ENCODE measurements at regions not wholly inside any gene's neighbourhood (a gene's known extent, or its start where the extent isn't known, plus 50 kb on each side); places are given as distances from the start of the nearest gene placed in this dataset.

DNA sequence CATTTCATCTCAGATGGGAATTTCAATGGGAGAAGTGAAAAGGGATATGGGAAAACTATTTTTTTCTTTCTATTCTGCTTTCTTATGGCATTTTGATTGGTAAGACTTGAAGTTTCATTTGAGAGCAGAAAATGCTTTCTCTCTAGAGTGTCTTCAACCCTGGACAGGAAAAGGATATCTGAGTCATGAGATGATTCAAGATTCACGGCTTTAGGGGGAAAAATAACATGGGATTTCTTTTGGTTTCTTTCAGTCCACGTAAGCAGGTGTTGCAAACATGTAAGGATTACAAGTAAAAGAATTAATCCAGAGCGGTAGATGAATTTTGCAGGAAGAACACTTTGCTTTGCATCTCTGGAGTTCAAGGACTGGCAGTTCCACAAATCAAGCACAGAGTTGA lies 1001.0 kb upstream of the TENM4 start:
- no peaks in the 10 kb centered on the region for H3K27me3 ChIP-seq (ENCODE audit: insufficient read depth, low read length)
- H3K4me2 ChIP-seq (ENCODE audit: low read length): no peak overlapping the region
- H3K4me1 ChIP-seq (ENCODE audit: insufficient read depth, low read length, severe bottlenecking): no peaks in the 10 kb centered on the region
- H2AFZ ChIP-seq (ENCODE audit: low read length): no peak overlapping the region
- no peak overlapping the region for H3K27ac ChIP-seq (ENCODE audit: low read depth, low read length, poor library complexity, severe bottlenecking)
- no peak overlapping the region for H3K4me3 ChIP-seq (ENCODE audit: low read depth, low read length, poor library complexity, severe bottlenecking)
- no peaks in the 10 kb centered on the region for H3K9me2 ChIP-seq (ENCODE audit: low read depth, low read length)
- TF ChIP-seq, protein P1, sequence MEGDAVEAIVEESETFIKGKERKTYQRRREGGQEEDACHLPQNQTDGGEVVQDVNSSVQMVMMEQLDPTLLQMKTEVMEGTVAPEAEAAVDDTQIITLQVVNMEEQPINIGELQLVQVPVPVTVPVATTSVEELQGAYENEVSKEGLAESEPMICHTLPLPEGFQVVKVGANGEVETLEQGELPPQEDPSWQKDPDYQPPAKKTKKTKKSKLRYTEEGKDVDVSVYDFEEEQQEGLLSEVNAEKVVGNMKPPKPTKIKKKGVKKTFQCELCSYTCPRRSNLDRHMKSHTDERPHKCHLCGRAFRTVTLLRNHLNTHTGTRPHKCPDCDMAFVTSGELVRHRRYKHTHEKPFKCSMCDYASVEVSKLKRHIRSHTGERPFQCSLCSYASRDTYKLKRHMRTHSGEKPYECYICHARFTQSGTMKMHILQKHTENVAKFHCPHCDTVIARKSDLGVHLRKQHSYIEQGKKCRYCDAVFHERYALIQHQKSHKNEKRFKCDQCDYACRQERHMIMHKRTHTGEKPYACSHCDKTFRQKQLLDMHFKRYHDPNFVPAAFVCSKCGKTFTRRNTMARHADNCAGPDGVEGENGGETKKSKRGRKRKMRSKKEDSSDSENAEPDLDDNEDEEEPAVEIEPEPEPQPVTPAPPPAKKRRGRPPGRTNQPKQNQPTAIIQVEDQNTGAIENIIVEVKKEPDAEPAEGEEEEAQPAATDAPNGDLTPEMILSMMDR (IDR thresholded peaks at IDR 0.05; ENCODE audit: low read length): no peak
- TF ChIP-seq EZH2 (IDR thresholded peaks at IDR 0.05; ENCODE audit: borderline replicate concordance, low read length): no peak
- H3K36me3 ChIP-seq (ENCODE audit: insufficient read depth, low read length): no peaks in the 10 kb centered on the region
- H4K20me1 ChIP-seq (ENCODE audit: insufficient read depth, low read length): no peaks in the 10 kb centered on the region
- no peaks in the 10 kb centered on the region for H3F3A ChIP-seq (ENCODE audit: insufficient read depth, low read length)
- no peak overlapping the region for H3K9ac ChIP-seq (ENCODE audit: low read length)
- H3K9me3 ChIP-seq (ENCODE audit: low read length): no peaks in the 10 kb centered on the region
- no peaks in the 10 kb centered on the region for H3K79me2 ChIP-seq (ENCODE audit: insufficient read depth, low read length)

GRCh38 chr11:80440835-80441234 lies 1000.0 kb upstream of the TENM4 start:
- H3F3A ChIP-seq (ENCODE audit: insufficient read depth, low read length): no peaks in the 10 kb centered on the region
- no peaks in the 10 kb centered on the region for H3K9me2 ChIP-seq (ENCODE audit: low read depth, low read length)
- no peak overlapping the region for H3K9ac ChIP-seq (ENCODE audit: low read length)
- no peaks in the 10 kb centered on the region for H3K79me2 ChIP-seq (ENCODE audit: insufficient read depth, low read length)
- H3K27ac ChIP-seq (ENCODE audit: low read depth, low read length, poor library complexity, severe bottlenecking): no peak overlapping the region
- no peaks in the 10 kb centered on the region for H3K9me3 ChIP-seq (ENCODE audit: low read length)
- H3K4me3 ChIP-seq (ENCODE audit: low read depth, low read length, poor library complexity, severe bottlenecking): no peak overlapping the region
- TF ChIP-seq, protein P1 (IDR thresholded peaks at IDR 0.05; ENCODE audit: low read length): no peak
- TF ChIP-seq EZH2 (IDR thresholded peaks at IDR 0.05; ENCODE audit: borderline replicate concordance, low read length): no peak
- H3K4me2 ChIP-seq (ENCODE audit: low read length): no peak overlapping the region
- H4K20me1 ChIP-seq (ENCODE audit: insufficient read depth, low read length): no peaks in the 10 kb centered on the region
- H2AFZ ChIP-seq (ENCODE audit: low read length): no peak overlapping the region
- no peaks in the 10 kb centered on the region for H3K27me3 ChIP-seq (ENCODE audit: insufficient read depth, low read length)
- H3K4me1 ChIP-seq (ENCODE audit: insufficient read depth, low read length, severe bottlenecking): no peaks in the 10 kb centered on the region
- no peaks in the 10 kb centered on the region for H3K36me3 ChIP-seq (ENCODE audit: insufficient read depth, low read length)

DNA sequence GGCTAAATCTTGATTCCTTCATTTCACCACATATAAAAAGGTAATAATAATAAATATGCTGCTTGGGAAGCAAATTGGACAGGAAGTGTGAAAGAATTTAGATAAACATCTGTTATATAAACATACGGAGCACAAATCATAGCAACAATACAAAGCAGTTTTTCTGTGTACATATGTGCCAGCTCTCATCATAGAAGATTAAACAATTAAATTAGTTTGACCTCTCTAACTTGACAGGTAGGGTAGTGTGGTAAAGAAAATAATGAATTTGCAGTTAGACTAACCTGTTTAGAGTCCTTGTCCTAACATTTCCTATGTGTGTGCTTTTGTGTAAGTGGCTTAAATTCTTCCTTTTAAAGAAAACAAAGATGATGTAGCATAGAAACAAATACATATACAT lies 995.7 kb upstream of the TENM4 start:
- H3K27me3 ChIP-seq (ENCODE audit: insufficient read depth, low read length): no peaks in the 10 kb centered on the region
- no peaks in the 10 kb centered on the region for H3K4me1 ChIP-seq (ENCODE audit: insufficient read depth, low read length, severe bottlenecking)
- no peak overlapping the region for H2AFZ ChIP-seq (ENCODE audit: low read length)
- H3K4me3 ChIP-seq (ENCODE audit: low read depth, low read length, poor library complexity, severe bottlenecking): no peak overlapping the region
- H3K9me2 ChIP-seq (ENCODE audit: low read depth, low read length): no peaks in the 10 kb centered on the region
- H3K9me3 ChIP-seq (ENCODE audit: low read length): no peaks in the 10 kb centered on the region
- no peak overlapping the region for H3K27ac ChIP-seq (ENCODE audit: low read depth, low read length, poor library complexity, severe bottlenecking)
- TF ChIP-seq, protein P1 (IDR thresholded peaks at IDR 0.05; ENCODE audit: low read length): no peak
- TF ChIP-seq EZH2 (IDR thresholded peaks at IDR 0.05; ENCODE audit: borderline replicate concordance, low read length): no peak
- H4K20me1 ChIP-seq (ENCODE audit: insufficient read depth, low read length): no peaks in the 10 kb centered on the region
- no peaks in the 10 kb centered on the region for H3K79me2 ChIP-seq (ENCODE audit: insufficient read depth, low read length)
- H3K36me3 ChIP-seq (ENCODE audit: insufficient read depth, low read length): no peaks in the 10 kb centered on the region
- no peak overlapping the region for H3K4me2 ChIP-seq (ENCODE audit: low read length)
- H3F3A ChIP-seq (ENCODE audit: insufficient read depth, low read length): no peaks in the 10 kb centered on the region
- no peak overlapping the region for H3K9ac ChIP-seq (ENCODE audit: low read length)

Data from OCI-LY1 (cell line).